ENCODE measurements at regions not wholly inside any gene's neighbourhood (a gene's known extent, or its start where the extent isn't known, plus 50 kb on each side); places are given as distances from the start of the nearest gene placed in this dataset.
"Not testable (repeated sequence)": the region's sequence is repeated elsewhere in the genome, so short reads cannot be mapped to it uniquely, and the experiment has no call there.

DNA sequence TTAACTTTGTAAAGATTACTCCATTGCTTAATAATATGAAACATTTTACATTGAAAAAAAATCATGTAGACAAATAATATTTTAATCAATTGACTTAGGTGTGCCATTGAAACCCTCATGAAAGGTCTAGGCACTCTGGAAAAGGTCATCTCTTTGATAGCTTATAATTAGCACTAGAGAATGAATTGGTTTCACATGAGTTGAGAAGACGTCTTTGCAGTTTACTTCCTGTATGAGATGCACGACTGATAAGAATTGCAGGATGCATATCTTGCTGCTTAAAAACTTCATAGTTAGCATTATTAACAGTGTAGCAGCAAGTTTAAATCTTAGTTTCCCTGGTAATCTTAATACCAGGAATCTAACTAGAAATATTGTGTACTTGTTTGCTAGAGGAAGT, 614.2 kb upstream of the COBL start:
- H3K4me3 ChIP-seq (replicated peaks; ENCODE audit: low read depth, low read length), result no peak overlapping the region
- TF ChIP-seq, protein P1, sequence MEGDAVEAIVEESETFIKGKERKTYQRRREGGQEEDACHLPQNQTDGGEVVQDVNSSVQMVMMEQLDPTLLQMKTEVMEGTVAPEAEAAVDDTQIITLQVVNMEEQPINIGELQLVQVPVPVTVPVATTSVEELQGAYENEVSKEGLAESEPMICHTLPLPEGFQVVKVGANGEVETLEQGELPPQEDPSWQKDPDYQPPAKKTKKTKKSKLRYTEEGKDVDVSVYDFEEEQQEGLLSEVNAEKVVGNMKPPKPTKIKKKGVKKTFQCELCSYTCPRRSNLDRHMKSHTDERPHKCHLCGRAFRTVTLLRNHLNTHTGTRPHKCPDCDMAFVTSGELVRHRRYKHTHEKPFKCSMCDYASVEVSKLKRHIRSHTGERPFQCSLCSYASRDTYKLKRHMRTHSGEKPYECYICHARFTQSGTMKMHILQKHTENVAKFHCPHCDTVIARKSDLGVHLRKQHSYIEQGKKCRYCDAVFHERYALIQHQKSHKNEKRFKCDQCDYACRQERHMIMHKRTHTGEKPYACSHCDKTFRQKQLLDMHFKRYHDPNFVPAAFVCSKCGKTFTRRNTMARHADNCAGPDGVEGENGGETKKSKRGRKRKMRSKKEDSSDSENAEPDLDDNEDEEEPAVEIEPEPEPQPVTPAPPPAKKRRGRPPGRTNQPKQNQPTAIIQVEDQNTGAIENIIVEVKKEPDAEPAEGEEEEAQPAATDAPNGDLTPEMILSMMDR (IDR thresholded peaks at IDR 0.05; ENCODE audit: low read length, missing control alignments), result no peak
- DNase-seq (ENCODE audit: low read depth), result no peak

DNA sequence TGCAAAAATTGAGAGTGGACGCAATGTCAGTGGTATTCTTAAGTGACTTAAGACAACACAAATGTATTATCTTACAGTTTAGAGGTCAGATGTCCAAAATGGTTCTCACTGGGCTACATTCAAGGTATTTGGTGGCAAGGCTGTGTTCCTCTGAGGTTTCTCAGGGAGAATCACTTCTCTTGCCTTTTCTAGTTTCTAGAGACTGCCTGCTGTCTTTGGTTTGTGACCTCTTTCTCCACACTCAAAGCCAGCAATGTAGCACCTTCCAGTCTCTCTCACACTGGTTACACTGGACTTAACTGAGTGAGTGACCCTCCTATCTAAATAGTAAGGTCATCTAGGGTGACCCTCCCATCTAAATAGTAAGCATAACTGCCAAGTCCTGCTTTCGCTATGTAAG, 613.2 kb upstream of the COBL start:
- TF ChIP-seq, protein P1 (IDR thresholded peaks at IDR 0.05; ENCODE audit: low read length, missing control alignments), result no peak
- no peak overlapping the region for H3K4me3 ChIP-seq (replicated peaks; ENCODE audit: low read depth, low read length)
- no peak for DNase-seq (ENCODE audit: low read depth)

DNA sequence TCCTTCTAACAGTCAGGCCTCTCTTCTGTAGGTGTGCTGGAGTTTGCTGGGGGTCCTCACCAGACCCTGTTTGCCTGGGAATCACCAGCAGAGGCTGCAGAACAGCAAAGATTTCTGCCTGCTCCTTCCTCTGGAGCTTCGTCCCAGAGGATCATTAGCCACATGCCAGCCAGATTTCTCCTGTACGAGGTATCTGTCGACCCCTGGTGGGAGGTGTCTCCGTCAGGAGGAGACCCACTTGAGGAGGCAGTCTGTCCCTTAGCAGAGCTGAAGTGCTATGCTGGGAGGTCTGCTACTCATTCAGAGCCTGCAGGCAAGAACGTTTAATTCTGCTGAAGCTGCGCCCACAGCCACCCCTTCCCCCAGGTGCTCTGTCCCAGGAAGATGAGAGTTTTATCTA, 611.1 kb upstream of the COBL start:
- TF ChIP-seq, protein P1 (IDR thresholded peaks at IDR 0.05; ENCODE audit: low read length, missing control alignments), result no peak
- no peak overlapping the region for H3K4me3 ChIP-seq (replicated peaks; ENCODE audit: low read depth, low read length)
- DNase-seq (ENCODE audit: low read depth), result no peak

DNA sequence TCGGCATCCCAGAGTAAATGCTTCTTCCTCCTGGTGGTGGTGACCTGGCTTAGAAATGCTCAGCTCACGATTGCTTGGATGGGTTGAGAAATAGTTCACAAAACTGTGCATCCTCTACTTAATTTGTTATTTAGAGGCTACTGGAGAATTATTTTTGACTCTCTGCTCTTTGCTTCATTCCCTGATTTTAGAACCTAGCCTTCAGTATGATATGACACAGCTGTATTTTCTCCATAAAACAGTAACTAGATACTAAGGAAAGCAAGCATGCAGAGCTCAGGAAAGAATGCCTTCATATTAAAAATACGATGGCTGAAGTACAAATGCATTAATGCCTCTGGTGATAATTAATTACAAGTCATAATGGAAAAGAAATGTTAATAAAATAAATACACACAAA, 602.0 kb upstream of the COBL start:
- TF ChIP-seq, protein P1 (IDR thresholded peaks at IDR 0.05; ENCODE audit: low read length, missing control alignments), result no peak
- H3K4me3 ChIP-seq (replicated peaks; ENCODE audit: low read depth, low read length), result no peak overlapping the region
- no peak for DNase-seq (ENCODE audit: low read depth)

DNA sequence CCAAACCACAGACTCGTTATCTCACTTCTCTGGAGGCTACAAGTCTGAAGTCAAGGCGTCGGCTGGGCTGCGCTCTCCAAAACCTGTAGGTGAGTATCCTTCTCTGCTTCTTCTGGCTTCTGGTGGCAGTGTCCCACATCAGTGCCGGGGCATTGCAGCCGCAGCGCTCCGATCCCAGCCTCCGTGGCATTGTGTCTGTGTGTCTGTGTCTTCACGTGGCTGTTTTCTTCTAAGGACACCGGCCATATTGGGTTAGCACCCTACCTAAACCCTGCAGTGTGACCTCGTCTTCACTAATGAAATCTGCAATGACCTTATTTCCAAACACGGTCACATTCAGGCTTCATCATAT, 584.9 kb upstream of the COBL start:
- DNase-seq (ENCODE audit: low read depth), result no peak
- TF ChIP-seq, protein P1 (IDR thresholded peaks at IDR 0.05; ENCODE audit: low read length, missing control alignments), result no peak
- H3K4me3 ChIP-seq (replicated peaks; ENCODE audit: low read depth, low read length), result no peak overlapping the region

DNA sequence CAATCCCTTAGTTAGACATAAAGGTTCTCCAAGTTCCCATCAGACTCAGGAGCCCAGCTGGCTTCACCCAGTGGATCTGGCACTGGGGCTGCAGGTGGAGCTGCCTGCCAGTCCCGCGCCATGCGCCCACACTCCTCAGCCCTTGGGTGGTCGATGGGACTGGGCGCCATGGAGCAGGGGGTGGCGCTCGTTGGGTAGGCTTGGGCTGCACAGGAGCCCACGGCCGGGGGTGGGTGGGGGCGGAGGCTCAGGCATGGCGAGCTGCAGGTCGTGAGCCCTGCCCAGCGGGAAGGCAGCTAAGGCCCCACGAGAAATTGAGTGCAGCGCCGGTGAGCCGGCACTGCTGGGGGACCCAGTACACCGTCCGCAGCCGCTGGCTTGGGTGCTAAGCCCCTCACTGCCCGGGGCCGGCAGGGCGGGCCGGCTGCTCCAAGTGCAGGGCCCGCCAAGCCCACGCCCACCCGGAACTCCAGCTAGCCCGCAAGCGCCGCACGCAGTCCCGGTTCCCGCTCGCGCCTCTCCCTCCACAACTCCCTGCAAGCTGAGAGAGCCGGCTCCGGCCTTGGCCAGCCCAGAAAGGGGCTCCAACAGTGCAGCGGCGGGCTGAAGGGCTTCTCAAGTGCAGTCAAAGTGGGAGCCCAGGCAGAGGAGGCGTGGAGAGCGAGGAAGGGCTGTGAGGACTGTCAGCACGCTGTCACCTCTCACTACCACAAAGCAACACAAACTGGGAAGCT, 584.3 kb upstream of the COBL start:
- H3K4me3 ChIP-seq (replicated peaks; ENCODE audit: low read depth, low read length), result not testable (repeated sequence)

DNA sequence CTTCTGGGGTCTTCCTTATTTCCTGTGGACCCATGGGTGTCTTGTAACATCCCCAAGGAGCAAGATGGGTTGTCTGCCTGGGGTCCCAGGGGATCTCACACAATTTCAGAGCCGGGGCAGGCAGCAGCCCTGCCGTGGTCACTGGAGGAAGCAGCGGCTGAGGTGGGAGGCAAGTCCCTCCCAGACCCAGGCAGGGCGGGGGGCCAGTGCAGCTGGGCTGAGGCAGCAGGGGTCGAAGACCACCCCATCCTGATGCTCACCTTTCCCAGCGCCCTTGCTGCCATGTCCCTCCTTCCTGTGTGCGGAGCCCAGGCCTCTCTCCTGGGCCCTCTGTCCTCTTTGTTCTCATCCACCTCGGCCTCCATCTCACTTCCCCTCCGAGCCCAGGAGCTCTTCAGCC, 583.0 kb upstream of the COBL start:
- TF ChIP-seq, protein P1 (IDR thresholded peaks at IDR 0.05; ENCODE audit: low read length, missing control alignments), result no peak
- H3K4me3 ChIP-seq (replicated peaks; ENCODE audit: low read depth, low read length), result no peak overlapping the region
- DNase-seq (ENCODE audit: low read depth), result no peak

More for the DNA sequence above, 584.3 kb upstream of the COBL start:
- DNase-seq (ENCODE audit: low read depth), result not testable (repeated sequence)
